Heart left ventricle (tissue), 13 donors: ENCODE measurements at regions not wholly inside any gene's neighbourhood (a gene's known extent, or its start where the extent isn't known, plus 50 kb on each side); places are given as distances from the start of the nearest gene placed in this dataset.

Experiments
- CTCF ChIP-seq, 12 donors: fragments of 200-600 bp; sonication (generic) in 4 of 12; IDR thresholded peaks; one replicate each; pipeline versions ENCODE4 v1.5.0 to v1.8.0; 2018 to 2022; ENCODE audit warnings: antibody characterized with exemption in 12 of 12, mild to moderate bottlenecking in 5 of 12
- POLR2A ChIP-seq, 2 donors: fragments of 450-650 bp; IDR thresholded peaks; one replicate each; pipeline ENCODE4 v1.6.1; 2017; ENCODE audit warnings: antibody characterized with exemption in 2 of 2, mild to moderate bottlenecking in 2 of 2, moderate library complexity in 2 of 2
- donor health status: ischemic (EF 13 %, LVEDD 7.1; RV severe dilation, severe dysfunction).
- donor health status: DM: no; HTN: yes; CAD: no.
- donor health status: DM: no; HTN: no; CAD: no.
- donor health status: ischemic (EF 25% LVEDD 6.9; RV normal size, moderate dysfunction).
- donor health status: ischemic (EF 25% LVEDD 5.7; RV mildly dilated, moderate dysfunction).
- donor health status: ischemic (EF 35%, LVEDD 5.7; RV mildly dilated, moderate dysfunction).
- donor health status: nonischemic (EF 11% LVEDD 7.7; RV severe dilation, severe dysfunction).
- donor health status: DM: yes; HTN: yes; CAD: no.
- donor health status: PGD.
- donor health status: ischemic (EF 29% LVEDD 5.4; RV normal size, mild dysfunction).
- donor health status: nonischemic (EF 23%, LVEDD 6.1; RV moderate dilation, normal function).

GRCh38 chr1:98008373-98008772 lies 87.5 kb upstream of the DPYD start:
- TF ChIP-seq CTCF (IDR thresholded peaks at IDR 0.05) (no peak), POLR2A (IDR thresholded peaks at IDR 0.05) (no peak)
